Upper lobe of right lung (tissue), 1 donor: ENCODE measurements at regions not wholly inside any gene's neighbourhood (a gene's known extent, or its start where the extent isn't known, plus 50 kb on each side); places are given as distances from the start of the nearest gene placed in this dataset.

ENCODE experiments used
- ATAC-seq: fragments of 200-7000 bp; cut with Tn5 transposase; one replicate; pipeline ENCODE4 v1.9.1; 2020; ENCODE audit warnings: mild to moderate bottlenecking, moderate library complexity
- DNase-seq: peaks from one replicate; pipeline ENCODE4 v3.0.0-alpha.2; 2020
- H3K27ac ChIP-seq: fragments of 200-600 bp; one replicate; pipeline ENCODE4 v1.8.0; 2022
- H3K27me3 ChIP-seq: fragments of 200-600 bp; one replicate; pipeline ENCODE4 v1.8.0; 2022; ENCODE audit warnings: mild to moderate bottlenecking
- H3K36me3 ChIP-seq: fragments of 200-600 bp; one replicate; pipeline ENCODE4 v1.8.0; 2022
- H3K4me1 ChIP-seq: fragments of 200-600 bp; one replicate; pipeline ENCODE4 v1.8.0; 2022
- H3K4me3 ChIP-seq: fragments of 200-600 bp; one replicate; pipeline ENCODE4 v1.8.0; 2022; ENCODE audit warnings: mild to moderate bottlenecking
- H3K9me3 ChIP-seq: fragments of 200-600 bp; one replicate; pipeline ENCODE4 v1.8.0; 2022
- CTCF ChIP-seq: fragments of 200-600 bp; IDR thresholded peaks from one replicate; pipeline ENCODE4 v1.8.0; 2022; ENCODE audit warnings: antibody characterized with exemption
- intact Hi-C: fragments of 100-400 bp; cut with DNase I; formaldehyde crosslinking; loops from one replicate; pipeline ENCODE4 v1.11.0; 2022
- donor health status: DM: no; HTN: yes; CAD: no; lungs with severe emphysema.

- no peak for DNase-seq
- no peak for ATAC-seq
- intact Hi-C loops, result no loop called here
- no peaks in the 10 kb centered on the region for H3K36me3 ChIP-seq
- no peak overlapping the region for H3K27ac ChIP-seq
- H3K9me3 ChIP-seq, result no peaks in the 10 kb centered on the region
- no peaks in the 10 kb centered on the region for H3K4me1 ChIP-seq
- H3K4me3 ChIP-seq, result no peak overlapping the region
- H3K27me3 ChIP-seq, result no peaks in the 10 kb centered on the region
- TF ChIP-seq CTCF, result no peak
These were observed 326.8 kb upstream of the CPEB2 start for GRCh38 chr4:14675279-14675985.

GRCh38 chr4:14679906-14680305, 322.4 kb upstream of the CPEB2 start:
- ATAC-seq (no peak), DNase-seq (no peak)
- H3K4me1 ChIP-seq, result no peaks in the 10 kb centered on the region
- H3K27me3 ChIP-seq, result no peaks in the 10 kb centered on the region
- intact Hi-C loops, result no loop called here
- no peak overlapping the region for H3K4me3 ChIP-seq
- H3K36me3 ChIP-seq, result no peaks in the 10 kb centered on the region
- no peaks in the 10 kb centered on the region for H3K9me3 ChIP-seq
- H3K27ac ChIP-seq, result no peak overlapping the region
- no peak for TF ChIP-seq CTCF

- Histone ChIP-seq H3K27me3 (no peaks in the 10 kb centered on the region), H3K27ac (no peak overlapping the region), H3K4me3 (no peak overlapping the region), H3K4me1 (no peaks in the 10 kb centered on the region), H3K9me3 (no peaks in the 10 kb centered on the region), H3K36me3 (no peaks in the 10 kb centered on the region)
- DNase-seq (no peak), ATAC-seq (no peak)
- no peak for TF ChIP-seq CTCF
- intact Hi-C loops, result no loop called here
These were observed 321.0 kb upstream of the CPEB2 start for GRCh38 chr4:14681330-14681729.

GRCh38 chr4:14693728-14694127, 308.6 kb upstream of the CPEB2 start:
- Histone ChIP-seq H3K9me3 (no peaks in the 10 kb centered on the region), H3K27me3 (no peaks in the 10 kb centered on the region), H3K4me3 (no peak overlapping the region), H3K27ac (no peak overlapping the region), H3K4me1 (no peaks in the 10 kb centered on the region), H3K36me3 (no peaks in the 10 kb centered on the region)
- no peak for TF ChIP-seq CTCF
- intact Hi-C loops, result no loop called here
- no peak for ATAC-seq
- no peak for DNase-seq

GRCh38 chr4:14695095-14695845, 307.0 kb upstream of the CPEB2 start:
- Histone ChIP-seq H3K4me1 (no peaks in the 10 kb centered on the region), H3K4me3 (no peak overlapping the region), H3K27me3 (no peaks in the 10 kb centered on the region), H3K27ac (no peak overlapping the region), H3K9me3 (no peaks in the 10 kb centered on the region), H3K36me3 (no peaks in the 10 kb centered on the region)
- ATAC-seq (no peak), DNase-seq (no peak)
- intact Hi-C loops, result no loop called here
- TF ChIP-seq CTCF, result no peak
